Stomach (tissue), 4 donors: ENCODE measurements at regions not wholly inside any gene's neighbourhood (a gene's known extent, or its start where the extent isn't known, plus 50 kb on each side); places are given as distances from the start of the nearest gene placed in this dataset.

Experiments
- CTCF ChIP-seq, 7 experiments: fragments of 450-650 bp in 4 of 7; fragments of 200-600 bp in 3 of 7; sonication (generic) in 3 of 7; IDR thresholded peaks; one replicate each; pipeline ENCODE4 v1.5.1; 2016 to 2019; ENCODE audit warnings: antibody characterized with exemption in 7 of 7, control low read depth in 2 of 7, mild to moderate bottlenecking in 1 of 7
- POLR2AphosphoS5 ChIP-seq, 3 donors: sonication (generic); formaldehyde crosslinking; IDR thresholded peaks; one replicate each; pipeline ENCODE4 v1.6.1; 2016; ENCODE audit warnings: antibody characterized with exemption in 3 of 3

DNA sequence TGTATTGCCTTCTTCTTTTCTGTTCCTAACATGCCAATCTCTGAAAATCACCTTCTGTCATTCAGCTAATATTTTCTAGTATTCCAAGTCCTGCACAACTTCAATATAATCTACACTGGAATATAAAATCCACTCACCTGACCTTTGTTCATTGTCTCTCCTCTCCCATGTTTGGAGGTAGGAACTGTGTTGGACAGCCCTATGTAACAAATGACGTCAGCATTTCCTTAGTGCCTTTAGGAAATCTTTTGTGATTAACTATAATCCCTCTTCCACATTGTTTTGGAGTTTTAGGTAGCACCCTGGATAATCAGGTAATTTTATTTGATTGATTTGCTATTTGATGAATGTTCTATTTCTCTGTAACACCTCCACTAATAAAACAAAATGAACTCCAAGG is 814.8 kb upstream of the PRKX start:
- TF ChIP-seq CTCF (IDR thresholded peaks at IDR 0.05) (no peak), POLR2AphosphoS5 (IDR thresholded peaks at IDR 0.05) (no peak)
